ENCODE measurements at regions not wholly inside any gene's neighbourhood (a gene's known extent, or its start where the extent isn't known, plus 50 kb on each side); places are given as distances from the start of the nearest gene placed in this dataset.
"Not testable (repeated sequence)": the region's sequence is repeated elsewhere in the genome, so short reads cannot be mapped to it uniquely, and the experiment has no call there.

DNA sequence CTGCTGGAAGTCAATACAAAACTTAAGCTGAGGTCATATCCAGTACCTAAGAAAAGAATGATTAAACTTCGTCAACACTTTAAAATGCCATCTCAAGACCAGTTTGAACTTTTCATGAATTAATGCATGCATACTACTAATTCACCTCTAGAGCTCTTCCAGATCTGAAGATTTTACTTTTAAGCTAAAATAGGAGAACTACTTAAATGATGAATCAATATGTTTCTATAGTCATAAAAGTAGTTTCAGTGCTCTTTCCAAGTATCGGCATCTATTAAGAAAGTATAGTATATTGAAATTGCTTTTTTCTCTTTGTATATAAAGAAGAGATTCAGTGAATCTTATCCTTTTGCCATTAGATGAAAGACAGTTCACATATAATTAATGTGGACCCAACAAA is 1123.9 kb downstream of the PCDH9 start:
- H3K27me3 ChIP-seq (ENCODE audit: control insufficient read depth, insufficient read depth, low read length): no peaks in the 10 kb centered on the region
- no peaks in the 10 kb centered on the region for H3K9me3 ChIP-seq (replicated peaks; ENCODE audit: low read length)
- H3K9ac ChIP-seq (ENCODE audit: low read depth, low read length): no peak overlapping the region
- no peak overlapping the region for H3K4me3 ChIP-seq (ENCODE audit: low read length)
- H3K4me2 ChIP-seq (ENCODE audit: low read length): no peak overlapping the region
- H3K4me1 ChIP-seq (ENCODE audit: control insufficient read depth, insufficient read depth, low read length): peaks cover 5% of the 10 kb centered on the region
- no peaks in the 10 kb centered on the region for H3K36me3 ChIP-seq (ENCODE audit: insufficient read depth, low read length)

DNA sequence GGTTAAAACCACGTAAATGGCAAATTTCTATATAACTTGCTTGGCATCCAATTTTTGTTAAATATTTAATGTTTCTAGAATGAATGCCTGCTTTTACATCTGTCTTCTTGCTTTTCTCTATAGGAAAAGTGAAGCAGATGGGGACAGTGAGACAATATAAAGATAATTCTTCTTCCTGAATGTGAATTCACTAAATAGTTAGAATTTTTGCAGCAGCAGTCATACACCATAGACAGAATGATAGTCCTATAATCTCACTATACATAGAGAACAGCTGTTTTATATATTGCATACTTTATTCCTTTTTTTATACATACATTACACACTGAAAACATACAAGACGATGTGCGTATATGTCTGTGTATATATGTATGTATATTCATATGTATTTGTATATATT is 1127.3 kb downstream of the PCDH9 start:
- Histone ChIP-seq H3K9me3 (replicated peaks; ENCODE audit: low read length) (no peaks in the 10 kb centered on the region), H3K4me2 (ENCODE audit: low read length) (no peak overlapping the region), H3K9ac (ENCODE audit: low read depth, low read length) (no peak overlapping the region), H3K27me3 (ENCODE audit: control insufficient read depth, insufficient read depth, low read length) (no peaks in the 10 kb centered on the region), H3K4me1 (ENCODE audit: control insufficient read depth, insufficient read depth, low read length) (peaks cover 5% of the 10 kb centered on the region), H3K36me3 (ENCODE audit: insufficient read depth, low read length) (no peaks in the 10 kb centered on the region), H3K4me3 (ENCODE audit: low read length) (no peak overlapping the region)

DNA sequence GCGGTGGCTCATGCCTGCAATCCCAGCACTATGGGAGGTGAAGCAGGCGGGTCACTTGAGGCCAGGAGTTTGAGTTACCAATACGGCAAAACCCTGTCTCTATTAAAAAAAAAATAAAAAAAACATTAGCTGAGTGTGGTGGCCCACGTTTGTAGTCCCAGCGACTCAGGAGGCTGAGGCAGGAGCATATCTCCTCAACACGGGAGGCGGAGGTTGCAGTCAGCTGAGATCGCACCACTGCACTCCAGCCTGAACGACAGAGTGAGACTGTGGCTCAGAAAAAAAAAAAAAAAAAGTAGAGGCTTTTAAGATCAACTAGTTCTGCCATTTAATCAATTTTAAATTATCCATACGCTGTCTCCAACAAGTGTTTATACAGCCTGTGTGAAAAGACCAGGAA is 1130.3 kb downstream of the PCDH9 start:
- Histone ChIP-seq H3K4me1 (ENCODE audit: control insufficient read depth, insufficient read depth, low read length) (peaks cover 5% of the 10 kb centered on the region), H3K9me3 (replicated peaks; ENCODE audit: low read length) (no peaks in the 10 kb centered on the region), H3K27me3 (ENCODE audit: control insufficient read depth, insufficient read depth, low read length) (no peaks in the 10 kb centered on the region), H3K4me3 (ENCODE audit: low read length) (no peak overlapping the region), H3K36me3 (ENCODE audit: insufficient read depth, low read length) (no peaks in the 10 kb centered on the region), H3K4me2 (ENCODE audit: low read length) (no peak overlapping the region), H3K9ac (ENCODE audit: low read depth, low read length) (no peak overlapping the region)

DNA sequence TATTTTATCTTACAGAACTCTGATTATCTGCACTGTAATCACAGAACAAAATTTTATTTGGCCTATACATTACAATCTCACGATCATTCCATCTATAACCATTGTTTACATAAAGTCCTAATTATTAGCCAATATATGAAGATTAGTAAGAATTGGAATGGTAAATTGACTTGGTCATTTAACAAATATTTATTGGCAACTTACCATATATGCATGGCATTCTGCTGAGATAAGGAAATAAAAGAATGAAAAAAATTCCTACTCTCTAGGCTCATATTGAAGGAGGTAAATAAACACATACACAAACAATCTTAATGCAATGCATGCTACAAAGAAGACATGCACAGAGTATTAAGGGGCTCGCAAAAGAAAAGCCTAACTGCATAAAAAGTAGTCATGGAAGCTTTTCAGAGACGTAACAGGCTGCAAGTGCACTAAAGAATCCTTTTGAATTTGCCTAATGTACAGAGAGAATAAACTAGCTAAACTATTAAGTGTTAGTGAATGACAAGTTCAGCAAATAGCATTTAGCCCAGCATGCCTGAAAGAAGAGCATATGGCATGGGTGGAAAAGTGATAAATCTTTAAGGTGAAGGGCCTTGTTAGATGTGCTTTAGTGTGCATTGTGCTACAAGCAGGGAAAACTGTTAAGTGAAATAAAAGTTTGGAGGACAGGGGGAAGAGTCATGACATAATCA is 1131.1 kb downstream of the PCDH9 start:
- Histone ChIP-seq H3K4me3 (ENCODE audit: low read length) (no peak overlapping the region), H3K9ac (ENCODE audit: low read depth, low read length) (no peak overlapping the region), H3K27me3 (ENCODE audit: control insufficient read depth, insufficient read depth, low read length) (no peaks in the 10 kb centered on the region), H3K4me1 (ENCODE audit: control insufficient read depth, insufficient read depth, low read length) (peaks cover 5% of the 10 kb centered on the region), H3K9me3 (replicated peaks; ENCODE audit: low read length) (no peaks in the 10 kb centered on the region), H3K36me3 (ENCODE audit: insufficient read depth, low read length) (no peaks in the 10 kb centered on the region), H3K4me2 (ENCODE audit: low read length) (no peak overlapping the region)

DNA sequence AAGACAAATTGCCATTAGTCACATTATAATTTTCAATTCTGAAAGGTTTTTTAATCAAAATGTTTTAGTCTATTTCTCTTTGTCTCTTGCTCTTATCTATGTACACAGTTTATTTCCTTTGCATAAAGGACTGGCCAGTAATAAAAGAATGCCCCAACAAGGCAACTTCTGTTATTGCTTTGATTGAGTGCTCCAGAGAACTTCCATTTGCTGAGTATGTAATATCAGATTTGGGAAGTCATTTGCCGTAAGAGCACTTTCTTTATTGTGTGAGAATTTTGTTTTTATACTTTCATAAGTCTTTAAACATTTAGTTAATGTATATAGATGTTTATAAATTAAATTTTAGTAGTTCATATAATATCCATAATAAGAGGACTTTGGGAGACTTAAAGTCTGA is 1140.4 kb downstream of the PCDH9 start:
- no peaks in the 10 kb centered on the region for H3K4me1 ChIP-seq (ENCODE audit: control insufficient read depth, insufficient read depth, low read length)
- no peaks in the 10 kb centered on the region for H3K9me3 ChIP-seq (replicated peaks; ENCODE audit: low read length)
- H3K36me3 ChIP-seq (ENCODE audit: insufficient read depth, low read length): no peaks in the 10 kb centered on the region
- no peak overlapping the region for H3K4me2 ChIP-seq (ENCODE audit: low read length)
- no peak overlapping the region for H3K9ac ChIP-seq (ENCODE audit: low read depth, low read length)
- no peaks in the 10 kb centered on the region for H3K27me3 ChIP-seq (ENCODE audit: control insufficient read depth, insufficient read depth, low read length)
- no peak overlapping the region for H3K4me3 ChIP-seq (ENCODE audit: low read length)

DNA sequence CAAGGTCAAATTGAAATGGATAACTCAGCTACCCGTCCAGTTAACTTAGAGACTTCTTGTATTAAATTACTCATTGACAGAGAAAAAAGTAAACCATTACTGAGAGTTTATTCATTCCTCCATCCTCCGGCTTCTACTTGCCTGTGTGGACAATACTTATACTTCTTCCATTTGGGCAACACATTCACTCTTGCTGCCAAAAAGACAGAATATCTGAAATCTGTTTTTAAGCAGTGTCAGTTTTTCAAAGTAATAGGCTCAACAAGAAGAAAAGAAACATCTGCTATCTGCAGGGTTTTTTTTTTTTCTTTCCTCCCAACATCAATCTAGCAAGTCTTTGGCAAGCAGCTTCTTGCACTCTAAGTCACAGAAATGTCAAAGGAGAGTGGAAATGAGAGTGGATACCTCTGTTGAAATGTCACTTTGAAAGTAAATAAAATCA is 1142.8 kb downstream of the PCDH9 start:
- Histone ChIP-seq H3K36me3 (ENCODE audit: insufficient read depth, low read length) (no peaks in the 10 kb centered on the region), H3K27me3 (ENCODE audit: control insufficient read depth, insufficient read depth, low read length) (no peaks in the 10 kb centered on the region), H3K9me3 (replicated peaks; ENCODE audit: low read length) (no peaks in the 10 kb centered on the region), H3K4me2 (ENCODE audit: low read length) (no peak overlapping the region), H3K9ac (ENCODE audit: low read depth, low read length) (no peak overlapping the region), H3K4me3 (ENCODE audit: low read length) (no peak overlapping the region), H3K4me1 (ENCODE audit: control insufficient read depth, insufficient read depth, low read length) (no peaks in the 10 kb centered on the region)

DNA sequence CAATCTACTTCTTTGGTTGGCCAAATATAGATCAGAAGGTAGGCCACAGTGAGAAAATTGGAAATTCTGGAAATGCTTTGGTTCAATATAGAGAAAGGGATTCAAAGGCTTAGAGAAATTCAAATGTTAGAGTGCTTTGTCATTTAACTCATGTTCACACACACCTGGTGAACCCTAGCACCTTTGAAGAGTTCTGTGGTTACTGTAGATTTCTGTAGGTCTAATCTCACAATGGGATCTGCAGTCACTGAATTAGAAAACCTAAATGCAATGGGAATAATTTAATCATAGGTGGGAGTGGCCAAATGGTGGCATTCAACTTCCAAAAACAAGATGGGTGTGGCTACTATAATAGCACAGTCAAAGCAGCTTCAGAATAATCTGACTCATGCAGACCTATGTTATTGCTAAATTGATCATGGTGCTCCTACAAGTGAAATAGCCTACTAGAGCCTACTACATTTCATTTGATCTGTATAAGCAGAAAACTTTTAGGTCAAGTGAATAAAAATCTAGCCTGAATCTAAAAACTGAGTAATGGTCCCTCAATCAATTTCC is 1152.9 kb downstream of the PCDH9 start:
- Histone ChIP-seq H3K27me3 (ENCODE audit: control insufficient read depth, insufficient read depth, low read length) (no peaks in the 10 kb centered on the region), H3K4me1 (ENCODE audit: control insufficient read depth, insufficient read depth, low read length) (no peaks in the 10 kb centered on the region), H3K4me3 (ENCODE audit: low read length) (no peak overlapping the region), H3K9me3 (replicated peaks; ENCODE audit: low read length) (no peaks in the 10 kb centered on the region), H3K36me3 (ENCODE audit: insufficient read depth, low read length) (no peaks in the 10 kb centered on the region), H3K4me2 (ENCODE audit: low read length) (no peak overlapping the region), H3K9ac (ENCODE audit: low read depth, low read length) (no peak overlapping the region)

DNA sequence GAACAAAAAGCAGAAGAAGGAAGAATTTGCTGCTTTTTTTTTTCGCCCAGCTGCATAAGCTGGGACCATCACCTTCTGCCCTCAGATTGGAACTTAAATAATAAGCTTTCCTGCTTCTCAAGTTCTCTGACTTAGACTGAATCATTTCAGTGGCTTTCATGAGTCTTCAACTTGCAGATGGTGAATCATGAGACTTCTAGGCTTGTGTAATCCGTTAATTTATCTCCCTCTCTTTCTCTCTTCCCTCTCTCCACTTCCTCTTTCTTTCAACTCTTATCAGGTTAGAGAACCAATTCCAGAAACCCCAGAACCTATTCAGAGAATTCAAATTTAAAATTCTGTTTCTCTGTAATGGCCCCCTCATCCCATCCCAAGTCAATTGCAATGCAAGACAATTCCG is 1153.7 kb downstream of the PCDH9 start:
- no peak overlapping the region for H3K9ac ChIP-seq (ENCODE audit: low read depth, low read length)
- no peak overlapping the region for H3K4me3 ChIP-seq (ENCODE audit: low read length)
- no peaks in the 10 kb centered on the region for H3K27me3 ChIP-seq (ENCODE audit: control insufficient read depth, insufficient read depth, low read length)
- H3K4me2 ChIP-seq (ENCODE audit: low read length): no peak overlapping the region
- no peaks in the 10 kb centered on the region for H3K4me1 ChIP-seq (ENCODE audit: control insufficient read depth, insufficient read depth, low read length)
- H3K36me3 ChIP-seq (ENCODE audit: insufficient read depth, low read length): no peaks in the 10 kb centered on the region
- no peaks in the 10 kb centered on the region for H3K9me3 ChIP-seq (replicated peaks; ENCODE audit: low read length)

DNA sequence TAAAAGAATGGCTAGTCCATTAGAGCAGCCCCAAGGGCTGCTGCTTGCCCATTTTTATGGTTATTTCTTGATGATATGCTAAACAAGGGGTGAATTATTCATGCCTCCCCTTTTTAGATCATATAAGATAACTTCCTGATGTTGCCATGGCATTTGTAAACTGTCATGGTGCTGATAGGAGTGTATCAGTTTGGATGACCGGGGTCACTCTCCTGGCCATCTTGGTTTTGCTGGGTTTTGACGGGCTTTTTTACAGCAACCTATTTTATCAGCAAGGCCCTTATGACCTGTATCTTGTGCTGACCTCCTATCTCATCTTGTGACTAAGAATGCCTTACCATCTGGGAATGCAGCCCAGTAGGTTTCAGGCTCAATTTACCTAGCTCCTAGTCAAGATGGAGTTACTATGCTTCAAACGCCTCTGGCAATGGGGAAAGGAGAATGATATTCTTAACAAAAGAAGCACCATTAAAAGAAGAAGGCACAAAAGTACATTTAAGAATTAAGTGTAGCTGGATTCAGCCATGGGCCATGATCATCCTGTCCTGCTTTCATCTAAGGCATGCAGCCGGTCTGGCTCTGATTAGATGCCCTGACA is 1156.0 kb downstream of the PCDH9 start:
- Histone ChIP-seq H3K27me3 (ENCODE audit: control insufficient read depth, insufficient read depth, low read length) (no peaks in the 10 kb centered on the region), H3K4me3 (ENCODE audit: low read length) (no peak overlapping the region), H3K4me1 (ENCODE audit: control insufficient read depth, insufficient read depth, low read length) (no peaks in the 10 kb centered on the region), H3K9ac (ENCODE audit: low read depth, low read length) (no peak overlapping the region), H3K36me3 (ENCODE audit: insufficient read depth, low read length) (no peaks in the 10 kb centered on the region), H3K4me2 (ENCODE audit: low read length) (no peak overlapping the region), H3K9me3 (replicated peaks; ENCODE audit: low read length) (no peaks in the 10 kb centered on the region)

DNA sequence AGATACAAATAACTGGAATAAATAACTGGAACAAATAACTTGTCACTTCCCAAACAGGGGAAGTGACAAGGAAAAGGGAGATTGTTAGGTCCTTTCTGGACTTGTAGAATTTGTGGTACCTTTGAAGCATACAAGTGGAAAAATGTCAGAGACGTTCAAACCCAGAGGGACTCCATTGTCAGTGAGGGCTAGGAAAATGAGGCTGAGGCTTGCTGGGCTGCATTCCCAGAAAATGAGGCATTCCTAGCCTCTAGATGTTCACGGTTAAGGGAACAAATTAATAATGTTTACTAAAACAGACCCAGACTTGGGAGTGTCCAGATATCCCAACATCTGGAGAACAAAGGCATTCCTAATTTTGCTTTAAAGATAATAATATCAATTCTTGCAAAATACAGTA is 1158.0 kb downstream of the PCDH9 start:
- H3K9me3 ChIP-seq (replicated peaks; ENCODE audit: low read length); H3K9ac ChIP-seq (ENCODE audit: low read depth, low read length); H3K36me3 ChIP-seq (ENCODE audit: insufficient read depth, low read length); H3K4me1 ChIP-seq (ENCODE audit: control insufficient read depth, insufficient read depth, low read length); H3K27me3 ChIP-seq (ENCODE audit: control insufficient read depth, insufficient read depth, low read length); H3K4me3 ChIP-seq (ENCODE audit: low read length); H3K4me2 ChIP-seq (ENCODE audit: low read length): not testable (repeated sequence)

DNA sequence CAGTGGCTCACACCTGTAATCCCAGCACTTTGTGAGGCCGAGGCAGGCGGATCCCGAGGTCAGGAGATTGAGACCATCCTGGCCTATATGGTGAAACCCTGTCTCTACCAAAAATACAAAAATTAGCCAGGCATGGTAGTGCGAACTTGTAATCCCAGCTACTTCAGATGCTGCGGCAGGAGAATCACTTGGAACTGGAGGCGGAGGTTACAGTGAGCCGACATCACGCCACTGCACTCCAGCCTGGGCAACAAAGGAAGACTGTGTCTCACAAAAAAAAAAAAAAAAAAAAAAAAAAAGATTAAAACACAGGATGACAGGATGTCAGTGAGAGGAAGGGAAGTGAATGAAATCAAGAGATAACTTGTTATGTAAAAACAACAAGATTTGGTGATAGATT is 1158.5 kb downstream of the PCDH9 start:
- no peak overlapping the region for H3K4me3 ChIP-seq (ENCODE audit: low read length)
- H3K4me2 ChIP-seq (ENCODE audit: low read length): no peak overlapping the region
- no peaks in the 10 kb centered on the region for H3K4me1 ChIP-seq (ENCODE audit: control insufficient read depth, insufficient read depth, low read length)
- H3K36me3 ChIP-seq (ENCODE audit: insufficient read depth, low read length): no peaks in the 10 kb centered on the region
- no peaks in the 10 kb centered on the region for H3K27me3 ChIP-seq (ENCODE audit: control insufficient read depth, insufficient read depth, low read length)
- H3K9me3 ChIP-seq (replicated peaks; ENCODE audit: low read length): no peaks in the 10 kb centered on the region
- no peak overlapping the region for H3K9ac ChIP-seq (ENCODE audit: low read depth, low read length)

DNA sequence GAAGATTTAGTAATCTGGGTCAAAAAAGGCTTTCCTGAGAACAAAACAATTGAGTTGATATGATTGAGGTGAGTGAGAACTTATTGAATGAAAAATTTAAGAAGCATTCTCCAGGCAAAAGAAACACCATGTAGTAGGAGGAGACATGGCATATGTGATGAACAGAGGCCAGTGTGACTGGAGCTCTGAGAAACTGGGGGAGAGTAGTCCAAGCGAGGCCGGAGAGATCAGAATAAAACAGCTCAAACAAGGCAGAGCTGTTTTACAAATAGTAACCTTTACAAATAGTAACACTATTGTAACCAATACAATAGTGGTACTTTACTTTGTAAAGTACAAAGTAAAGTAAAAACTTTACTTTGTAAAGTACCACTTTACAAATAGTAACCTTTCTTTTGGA is 1159.1 kb downstream of the PCDH9 start:
- Histone ChIP-seq H3K4me2 (ENCODE audit: low read length) (no peak overlapping the region), H3K36me3 (ENCODE audit: insufficient read depth, low read length) (no peaks in the 10 kb centered on the region), H3K4me1 (ENCODE audit: control insufficient read depth, insufficient read depth, low read length) (no peaks in the 10 kb centered on the region), H3K9ac (ENCODE audit: low read depth, low read length) (no peak overlapping the region), H3K27me3 (ENCODE audit: control insufficient read depth, insufficient read depth, low read length) (no peaks in the 10 kb centered on the region), H3K9me3 (replicated peaks; ENCODE audit: low read length) (no peaks in the 10 kb centered on the region), H3K4me3 (ENCODE audit: low read length) (no peak overlapping the region)

Data from skeletal muscle satellite cell (primary cell).